A549 (cell line): ENCODE measurements at regions not wholly inside any gene's neighbourhood (a gene's known extent, or its start where the extent isn't known, plus 50 kb on each side); places are given as distances from the start of the nearest gene placed in this dataset.

Source experiments
- ATAC-seq, 2 experiments: fragments of 200-7000 bp in 1 of 2; fragments of >200 bp in 1 of 2; cut with Nextera tagmentation in 1 of 2; cut with Tn5 transposase in 1 of 2; 3 replicates each; pipeline versions ENCODE4 v1.8.0 to v1.9.1; 2018 to 2020; ENCODE audit warnings: mild to moderate bottlenecking in 1 of 2, moderate library complexity in 1 of 2
- CTCF ChIA-PET: fragments of 300-600 bp; sonication (Branson Sonifier 250); formaldehyde crosslinking; extraction: SDS; loops from one replicate; lab custom pipeline; 2021; ENCODE audit warnings: antibody characterized with exemption, inconsistent platforms; lab: Yijun Ruan, JAX
- POLR2A ChIA-PET: fragments of 350-600 bp; formaldehyde crosslinking; extraction: SDS; loops from one replicate; lab custom pipeline; 2021; ENCODE audit warnings: antibody characterized with exemption, inconsistent platforms; lab: Yijun Ruan, JAX
- DNase-seq, 2 experiments: peaks; one replicate each; pipeline versions ENCODE4 v3.0.0 to v3.0.0-alpha.2; 2011 to 2016; ENCODE audit warnings: low read depth in 1 of 2, low spot score in 1 of 2
- FAIRE-seq: peaks from 2 replicates; lab custom pipeline; 2011; peaks lifted over from hg19 to GRCh38; lab: Jason Lieb, UNC
- H3K27ac ChIP-seq, 2 experiments: fragments of >200 bp; sonication (Bioruptor Twin); formaldehyde crosslinking; 3 replicates each; pipeline ENCODE4 v1.5.1; 2016 to 2017
- H3K4me1 ChIP-seq: fragments of >200 bp; sonication (Bioruptor Twin); formaldehyde crosslinking; 3 replicates; pipeline ENCODE4 v1.6.1; 2016
- H3K4me2 ChIP-seq: fragments of >200 bp; sonication (Bioruptor Twin); formaldehyde crosslinking; 3 replicates; pipeline ENCODE4 v1.6.1; 2016
- H3K4me3 ChIP-seq: fragments of >200 bp; sonication (Bioruptor Twin); formaldehyde crosslinking; 3 replicates; pipeline ENCODE4 v1.5.1; 2016
- H3K9me3 ChIP-seq: fragments of >200 bp; sonication (Bioruptor Twin); formaldehyde crosslinking; 3 replicates; pipeline ENCODE4 v1.6.1; 2016
- BHLHE40 ChIP-seq: IDR thresholded peaks from 2 replicates; pipeline ENCODE4 v1.6.1; 2012; ENCODE audit warnings: low read depth, low read length, inconsistent platforms
- CBX2 ChIP-seq: fragments of 200-600 bp; sonication (generic); IDR thresholded peaks from 2 replicates; pipeline ENCODE4 v1.6.1; 2016; ENCODE audit warnings: low read depth, mild to moderate bottlenecking, borderline replicate concordance
- CBX8 ChIP-seq: fragments of 200-600 bp; sonication (generic); IDR thresholded peaks from 2 replicates; pipeline ENCODE4 v1.6.1; 2016
- CHD2 ChIP-seq: fragments of 150-350 bp; IDR thresholded peaks from 2 replicates; pipeline ENCODE4 v1.6.1; 2014; ENCODE audit warnings: low read length; ENCODE audit not compliant: partially characterized antibody
- CHD4 ChIP-seq: fragments of 200-600 bp; sonication (generic); IDR thresholded peaks from 2 replicates; pipeline ENCODE4 v1.6.1; 2016; ENCODE audit warnings: antibody characterized with exemption, mild to moderate bottlenecking, borderline replicate concordance
- EHF ChIP-seq: fragments of 250-450 bp; sonication (Bioruptor Pico); IDR thresholded peaks from 2 replicates; pipeline ENCODE4 v1.5.0; 2020; ENCODE audit warnings: mild to moderate bottlenecking
- EHMT2 ChIP-seq: fragments of 200-600 bp; sonication (generic); IDR thresholded peaks from 2 replicates; pipeline ENCODE4 v1.6.1; 2016; ENCODE audit warnings: antibody characterized with exemption, low read depth, mild to moderate bottlenecking, moderate library complexity
- FOSL2 ChIP-seq, 2 experiments: fragments of 450-650 bp in 1 of 2; fragments of >200 bp in 1 of 2; sonication (Bioruptor Twin) in 1 of 2; formaldehyde crosslinking; IDR thresholded peaks; 2 replicates each; pipeline versions ENCODE4 v1.5.0 to v1.6.1; 2016 to 2020; ENCODE audit warnings: mild to moderate bottlenecking in 1 of 2, moderate library complexity in 1 of 2
- HOXB5 ChIP-seq: fragments of 250-450 bp; sonication (Bioruptor Pico); IDR thresholded peaks from 2 replicates; pipeline ENCODE4 v1.5.0; 2020; ENCODE audit warnings: mild to moderate bottlenecking, moderate library complexity
- KDM1A ChIP-seq: fragments of 200-600 bp; sonication (generic); IDR thresholded peaks from 2 replicates; pipeline ENCODE4 v1.6.1; 2016; ENCODE audit warnings: low read depth, mild to moderate bottlenecking
- KDM5A ChIP-seq: fragments of 200-600 bp; sonication (generic); IDR thresholded peaks from 2 replicates; pipeline ENCODE4 v1.6.1; 2016; ENCODE audit warnings: antibody characterized with exemption, mild to moderate bottlenecking
- NPAS2 ChIP-seq: fragments of 250-450 bp; sonication (Bioruptor Pico); IDR thresholded peaks from 2 replicates; pipeline ENCODE4 v1.8.0; 2022; ENCODE audit warnings: mild to moderate bottlenecking, moderate library complexity, borderline replicate concordance
- PHF8 ChIP-seq: fragments of 200-600 bp; sonication (generic); IDR thresholded peaks from 2 replicates; pipeline ENCODE4 v1.6.1; 2016; ENCODE audit warnings: low read depth, mild to moderate bottlenecking, antibody characterized with exemption, moderate library complexity, borderline replicate concordance
- POLR2A ChIP-seq: IDR thresholded peaks from 2 replicates; pipeline ENCODE4 v1.6.1; 2012; ENCODE audit warnings: mild to moderate bottlenecking, low read length
- POLR2AphosphoS2 ChIP-seq: conservative IDR thresholded peaks from 2 replicates; pipeline ENCODE4 v1.6.1; 2012; ENCODE audit warnings: low read length, improper control_type of control experiment, inconsistent platforms
- RAD21 ChIP-seq, 2 experiments: fragments of >200 bp in 1 of 2; sonication (Bioruptor Twin) in 1 of 2; formaldehyde crosslinking in 1 of 2; IDR thresholded peaks in 1 of 2; conservative IDR thresholded peaks in 1 of 2; 2 replicates in 1 of 2; 3 replicates in 1 of 2; pipeline ENCODE4 v1.6.1; 2012 to 2018; ENCODE audit warnings: inconsistent platforms in 1 of 2
- RARB ChIP-seq: fragments of 250-450 bp; sonication (Bioruptor Pico); IDR thresholded peaks from 2 replicates; pipeline ENCODE4 v1.8.0; 2021; ENCODE audit warnings: mild to moderate bottlenecking, moderate library complexity
- RCOR1 ChIP-seq: fragments of 150-350 bp; IDR thresholded peaks from 2 replicates; pipeline ENCODE4 v1.6.1; 2014; ENCODE audit warnings: antibody characterized with exemption, low read length, low read depth
- SMC3 ChIP-seq: fragments of >200 bp; sonication (Bioruptor Twin); formaldehyde crosslinking; IDR thresholded peaks from 3 replicates; pipeline ENCODE4 v1.6.1; 2018; ENCODE audit warnings: inconsistent platforms
- TFCP2L1 ChIP-seq: fragments of 250-450 bp; sonication (Bioruptor Pico); IDR thresholded peaks from 2 replicates; pipeline ENCODE4 v1.5.0; 2021; ENCODE audit warnings: mild to moderate bottlenecking
- TP53 ChIP-seq: fragments of 250-450 bp; sonication (Bioruptor Pico); IDR thresholded peaks from 2 replicates; pipeline ENCODE4 v1.5.0; 2021; ENCODE audit warnings: mild to moderate bottlenecking, moderate library complexity
- ZC3H11A ChIP-seq: fragments of 450-650 bp; IDR thresholded peaks from 2 replicates; pipeline ENCODE4 v1.6.1; 2014; ENCODE audit warnings: antibody characterized with exemption, mild to moderate bottlenecking
- ZFP36 ChIP-seq: fragments of 450-650 bp; IDR thresholded peaks from 2 replicates; pipeline ENCODE4 v1.6.1; 2014; ENCODE audit warnings: borderline replicate concordance; ENCODE audit not compliant: partially characterized antibody
- WGBS: methylation state at CpG from one replicate; pipeline ENCODE4 v1.1.6; 2017; ENCODE audit errors: missing lambda C conversion rate; 5-methylcytosine and 5-hydroxymethylcytosine counted together
- TF ChIP-seq, protein P1 (sequence below): IDR thresholded peaks from 2 replicates; pipeline ENCODE4 v1.6.1; 2012; ENCODE audit warnings: low read depth, borderline replicate concordance
- TF ChIP-seq, protein P2 (sequence below): IDR thresholded peaks from 2 replicates; pipeline ENCODE4 v1.6.1; 2012
- TF ChIP-seq, protein P3 (sequence below): IDR thresholded peaks from 2 replicates; pipeline ENCODE4 v1.6.1; 2012
- TF ChIP-seq, protein P4 (sequence below): fragments of 450-650 bp; IDR thresholded peaks from 2 replicates; pipeline ENCODE4 v1.6.1; 2014; ENCODE audit warnings: antibody characterized with exemption
- TF ChIP-seq, protein P5 (sequence below): fragments of 150-350 bp; IDR thresholded peaks from 2 replicates; pipeline ENCODE4 v1.6.1; 2014; ENCODE audit warnings: low read depth, mild to moderate bottlenecking, low read length

DNA sequence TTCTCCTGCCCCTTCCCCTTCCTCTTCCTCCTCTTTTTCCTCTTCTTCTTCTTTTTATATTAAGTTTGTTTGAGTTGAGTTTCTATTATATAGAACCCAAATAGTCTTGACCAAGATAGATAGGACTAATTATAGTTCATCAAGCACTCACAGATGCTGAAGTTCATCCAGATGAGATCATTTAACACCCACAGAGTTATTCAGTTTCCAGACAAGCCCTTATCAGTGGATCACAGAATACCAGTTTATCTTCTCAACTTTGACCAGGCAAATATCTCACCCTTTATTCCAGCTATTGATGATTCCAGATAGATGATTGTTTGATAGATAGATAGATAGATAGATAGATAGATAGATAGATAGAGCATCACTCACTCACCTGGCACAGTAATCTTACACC lies 87.5 kb downstream of the AXIN2 start:
- DNase-seq (no peak), FAIRE-seq (peak; percentile 32), ATAC-seq (no peak)
- Histone ChIP-seq H3K4me1 (no peaks in the 10 kb centered on the region), H3K27ac (no peak overlapping the region), H3K4me2 (no peak overlapping the region), H3K9me3 (no peaks in the 10 kb centered on the region; the same call in 2 of the 3 replicates), H3K4me3 (no peak overlapping the region)
- TF ChIP-seq SMC3 (no peak), NPAS2 (CRISPR knock-in tag) (no peak), CBX2 (no peak), RAD21 (conservative IDR thresholded peaks at IDR 0.05 in 1 of 2, IDR thresholded peaks at IDR 0.05 in 1 of 2) (no peak), HOXB5 (CRISPR knock-in tag) (no peak), CBX8 (no peak), EHF (CRISPR knock-in tag) (no peak), CHD2 (no peak), TP53 (CRISPR knock-in tag) (no peak), CHD4 (no peak), POLR2A (no peak), KDM1A (no peak), TFCP2L1 (CRISPR knock-in tag) (no peak), KDM5A (no peak), POLR2AphosphoS2 (no peak)
- TF ChIP-seq, protein P1, sequence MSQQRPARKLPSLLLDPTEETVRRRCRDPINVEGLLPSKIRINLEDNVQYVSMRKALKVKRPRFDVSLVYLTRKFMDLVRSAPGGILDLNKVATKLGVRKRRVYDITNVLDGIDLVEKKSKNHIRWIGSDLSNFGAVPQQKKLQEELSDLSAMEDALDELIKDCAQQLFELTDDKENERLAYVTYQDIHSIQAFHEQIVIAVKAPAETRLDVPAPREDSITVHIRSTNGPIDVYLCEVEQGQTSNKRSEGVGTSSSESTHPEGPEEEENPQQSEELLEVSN, result no peak
- TF ChIP-seq, protein P2, sequence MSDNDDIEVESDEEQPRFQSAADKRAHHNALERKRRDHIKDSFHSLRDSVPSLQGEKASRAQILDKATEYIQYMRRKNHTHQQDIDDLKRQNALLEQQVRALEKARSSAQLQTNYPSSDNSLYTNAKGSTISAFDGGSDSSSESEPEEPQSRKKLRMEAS, result no peak
- TF ChIP-seq, protein P3, sequence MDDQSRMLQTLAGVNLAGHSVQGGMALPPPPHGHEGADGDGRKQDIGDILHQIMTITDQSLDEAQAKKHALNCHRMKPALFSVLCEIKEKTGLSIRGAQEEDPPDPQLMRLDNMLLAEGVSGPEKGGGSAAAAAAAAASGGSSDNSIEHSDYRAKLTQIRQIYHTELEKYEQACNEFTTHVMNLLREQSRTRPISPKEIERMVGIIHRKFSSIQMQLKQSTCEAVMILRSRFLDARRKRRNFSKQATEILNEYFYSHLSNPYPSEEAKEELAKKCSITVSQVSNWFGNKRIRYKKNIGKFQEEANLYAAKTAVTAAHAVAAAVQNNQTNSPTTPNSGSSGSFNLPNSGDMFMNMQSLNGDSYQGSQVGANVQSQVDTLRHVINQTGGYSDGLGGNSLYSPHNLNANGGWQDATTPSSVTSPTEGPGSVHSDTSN, result no peak
- POLR2A ChIA-PET, result no interaction called here
- CTCF ChIA-PET, result interaction anchor here (2.0 kb wide), 1 partner anchor 75 kb away, joined by 5 read pairs; no protein-coding TSS in a partner anchor

DNA sequence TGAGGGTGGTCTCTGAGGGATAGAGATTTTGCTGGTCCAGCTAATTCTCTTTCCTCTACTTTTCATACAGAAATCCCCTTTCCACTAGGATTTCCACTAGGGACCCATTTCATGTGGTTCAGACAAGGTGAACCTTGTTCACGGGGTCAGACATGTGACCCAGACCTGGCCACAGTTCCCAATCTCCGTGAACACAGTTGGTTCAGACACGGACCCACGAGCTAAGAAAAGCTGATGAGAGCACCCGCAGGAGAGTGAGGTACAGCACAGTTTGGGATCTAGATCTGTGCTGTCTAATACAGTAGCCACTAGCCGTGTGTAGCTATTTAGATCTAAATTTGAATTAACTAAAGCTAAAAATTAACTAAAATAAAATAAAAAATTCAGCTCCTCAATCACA lies 88.1 kb downstream of the AXIN2 start:
- TF ChIP-seq POLR2AphosphoS2 (no peak), RCOR1 (no peak), EHMT2 (no peak), ZFP36 (no peak), RARB (CRISPR knock-in tag) (no peak), FOSL2 (IDR thresholded peaks at IDR 0.05) (no peak), FOSL2 (CRISPR knock-in tag; IDR thresholded peaks at IDR 0.05) (no peak), ZC3H11A (no peak), NPAS2 (CRISPR knock-in tag) (no peak), CHD2 (no peak), BHLHE40 (no peak), TFCP2L1 (CRISPR knock-in tag) (no peak), KDM5A (no peak), PHF8 (no peak)
- TF ChIP-seq, protein P4, sequence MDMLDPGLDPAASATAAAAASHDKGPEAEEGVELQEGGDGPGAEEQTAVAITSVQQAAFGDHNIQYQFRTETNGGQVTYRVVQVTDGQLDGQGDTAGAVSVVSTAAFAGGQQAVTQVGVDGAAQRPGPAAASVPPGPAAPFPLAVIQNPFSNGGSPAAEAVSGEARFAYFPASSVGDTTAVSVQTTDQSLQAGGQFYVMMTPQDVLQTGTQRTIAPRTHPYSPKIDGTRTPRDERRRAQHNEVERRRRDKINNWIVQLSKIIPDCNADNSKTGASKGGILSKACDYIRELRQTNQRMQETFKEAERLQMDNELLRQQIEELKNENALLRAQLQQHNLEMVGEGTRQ, result no peak
- TF ChIP-seq, protein P5, sequence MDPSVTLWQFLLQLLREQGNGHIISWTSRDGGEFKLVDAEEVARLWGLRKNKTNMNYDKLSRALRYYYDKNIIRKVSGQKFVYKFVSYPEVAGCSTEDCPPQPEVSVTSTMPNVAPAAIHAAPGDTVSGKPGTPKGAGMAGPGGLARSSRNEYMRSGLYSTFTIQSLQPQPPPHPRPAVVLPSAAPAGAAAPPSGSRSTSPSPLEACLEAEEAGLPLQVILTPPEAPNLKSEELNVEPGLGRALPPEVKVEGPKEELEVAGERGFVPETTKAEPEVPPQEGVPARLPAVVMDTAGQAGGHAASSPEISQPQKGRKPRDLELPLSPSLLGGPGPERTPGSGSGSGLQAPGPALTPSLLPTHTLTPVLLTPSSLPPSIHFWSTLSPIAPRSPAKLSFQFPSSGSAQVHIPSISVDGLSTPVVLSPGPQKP, result no peak
- TF ChIP-seq, all 56 proteins: peak for 0
- H3K4me2 ChIP-seq, result no peak overlapping the region
- H3K9me3 ChIP-seq, result no peaks in the 10 kb centered on the region; the same call in 2 of the 3 replicates
- WGBS, result 31% methylated on average over 6 of the region's 6 CpGs
- ChIA-PET CTCF (interaction anchor here (0.6 to 2.0 kb wide), 4 partner anchors 9 to 179 kb away, joined by 4 to 5 read pairs (median 4); no protein-coding TSS in a partner anchor), POLR2A (no interaction called here)
- DNase-seq (no peak), ATAC-seq (no peak), FAIRE-seq (no peak)
- no peaks in the 10 kb centered on the region for H3K4me1 ChIP-seq
- no peak overlapping the region for H3K4me3 ChIP-seq
- H3K27ac ChIP-seq, result no peak overlapping the region
